ENCODE measurements at regions not wholly inside any gene's neighbourhood (a gene's known extent, or its start where the extent isn't known, plus 50 kb on each side); places are given as distances from the start of the nearest gene placed in this dataset.

DNA sequence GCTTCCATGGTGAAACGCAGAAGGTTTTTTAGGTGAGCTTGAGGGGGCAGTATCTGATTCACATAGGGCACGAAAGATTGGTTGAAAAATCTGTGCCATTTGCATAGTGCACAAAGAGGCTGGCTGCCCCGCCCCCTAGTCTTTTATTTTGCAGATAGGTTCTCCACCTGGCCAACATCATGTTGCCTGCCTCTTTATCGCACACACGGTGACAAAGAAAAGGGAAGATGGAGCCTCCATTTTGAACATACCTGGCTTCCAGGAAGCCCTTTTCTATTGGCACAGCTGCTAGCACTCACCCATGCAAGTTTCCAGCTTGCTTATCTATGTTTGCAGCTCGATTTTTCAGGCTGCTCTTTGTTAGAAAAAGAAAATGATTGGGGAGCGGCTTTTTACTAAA lies 316.2 kb upstream of the KLHL1 start:
- Histone ChIP-seq H3K79me2 (ENCODE audit: low read depth) (no peaks in the 10 kb centered on the region), H3K4me3 (no peak overlapping the region), H3K27me3 (ENCODE audit: insufficient read depth, low read depth) (no peaks in the 10 kb centered on the region), H3K36me3 (ENCODE audit: low read depth) (no peaks in the 10 kb centered on the region), H2AFZ (no peak overlapping the region), H3K4me1 (replicated peaks; ENCODE audit: insufficient read depth) (no peaks in the 10 kb centered on the region), H4K20me1 (ENCODE audit: insufficient read depth) (no peaks in the 10 kb centered on the region), H3F3A (ENCODE audit: insufficient read depth, low read depth) (no peaks in the 10 kb centered on the region), H3K9me2 (ENCODE audit: insufficient read depth) (no peaks in the 10 kb centered on the region; the same call in 1 of the 2 replicates), H3K4me2 (no peak overlapping the region), H3K9me3 (ENCODE audit: insufficient read depth, low read depth) (no peaks in the 10 kb centered on the region), H3K27ac (no peak overlapping the region)
- DNase-seq, result no peak
- ChIA-PET CTCF (no interaction called here), POLR2A (ENCODE audit: unreplicated experiment) (interaction anchor here (0.7 kb wide), 1 partner anchor 221 kb away, joined by 5 read pairs; no protein-coding TSS in a partner anchor)
- intact Hi-C loops (cut with micrococcal nuclease; ENCODE audit: unreplicated experiment), result no loop called here
- BruUV-seq (replicated peaks), result no TSS peak
- no peak for TF ChIP-seq CTCF (conservative IDR thresholded peaks at IDR 0.05)
- TF ChIP-seq EZH2 (IDR thresholded peaks at IDR 0.05; ENCODE audit: low read depth), result no peak

DNA sequence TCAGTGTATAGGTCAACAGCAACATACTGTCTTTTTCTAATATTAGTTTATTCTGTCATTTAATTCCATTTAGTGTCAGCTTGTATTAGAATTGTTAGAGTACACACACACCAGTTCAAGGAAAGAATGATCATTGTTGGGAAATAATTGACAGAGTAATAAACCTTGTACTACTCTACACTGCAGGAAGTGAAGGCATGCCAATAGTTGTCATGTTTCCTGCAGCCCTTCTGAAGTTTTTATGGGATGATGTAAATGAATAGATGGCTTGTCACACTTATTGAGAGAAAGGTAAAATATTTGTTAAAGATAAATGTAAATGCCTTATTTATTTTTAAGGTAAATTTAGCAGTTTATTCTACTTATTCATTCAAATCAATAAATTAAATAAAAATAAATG lies 306.9 kb upstream of the KLHL1 start:
- no peaks in the 10 kb centered on the region for H3K4me1 ChIP-seq (replicated peaks; ENCODE audit: insufficient read depth)
- H4K20me1 ChIP-seq (ENCODE audit: insufficient read depth), result no peaks in the 10 kb centered on the region
- H3K79me2 ChIP-seq (ENCODE audit: low read depth), result no peaks in the 10 kb centered on the region
- H3F3A ChIP-seq (ENCODE audit: insufficient read depth, low read depth), result no peaks in the 10 kb centered on the region
- intact Hi-C loops (cut with micrococcal nuclease; ENCODE audit: unreplicated experiment), result no loop called here
- ChIA-PET CTCF (no interaction called here), POLR2A (ENCODE audit: unreplicated experiment) (no interaction called here)
- no peak overlapping the region for H2AFZ ChIP-seq
- H3K9me3 ChIP-seq (ENCODE audit: insufficient read depth, low read depth), result no peaks in the 10 kb centered on the region
- no peaks in the 10 kb centered on the region for H3K27me3 ChIP-seq (ENCODE audit: insufficient read depth, low read depth)
- no peak for DNase-seq
- no peaks in the 10 kb centered on the region for H3K9me2 ChIP-seq (ENCODE audit: insufficient read depth)
- H3K27ac ChIP-seq, result no peak overlapping the region
- TF ChIP-seq CTCF (conservative IDR thresholded peaks at IDR 0.05) (no peak), EZH2 (IDR thresholded peaks at IDR 0.05; ENCODE audit: low read depth) (no peak)
- H3K4me3 ChIP-seq, result no peak overlapping the region
- H3K4me2 ChIP-seq, result no peak overlapping the region
- H3K36me3 ChIP-seq (ENCODE audit: low read depth), result no peaks in the 10 kb centered on the region
- no TSS peak for BruUV-seq (replicated peaks)

DNA sequence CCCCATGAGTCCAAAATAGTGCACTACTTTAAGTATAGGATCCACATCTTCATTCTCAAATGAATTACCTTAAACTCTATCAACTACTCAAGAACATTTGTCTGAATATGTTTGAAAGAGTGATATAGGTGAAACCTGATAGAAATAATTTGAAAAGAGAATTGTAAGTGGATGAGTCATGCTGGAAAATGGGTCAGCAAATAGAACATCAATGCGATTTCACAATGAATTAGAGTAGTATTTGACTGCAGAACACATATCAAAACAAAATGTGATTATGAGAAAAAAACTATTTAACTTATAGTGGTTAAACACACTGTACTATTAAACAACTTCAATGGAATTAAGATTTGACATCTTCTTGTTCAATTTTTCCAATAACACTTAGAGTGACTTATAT lies 300.6 kb upstream of the KLHL1 start:
- Histone ChIP-seq H3K27me3 (ENCODE audit: insufficient read depth, low read depth) (no peaks in the 10 kb centered on the region), H3K79me2 (ENCODE audit: low read depth) (no peaks in the 10 kb centered on the region), H3K36me3 (ENCODE audit: low read depth) (no peaks in the 10 kb centered on the region), H3K9me3 (ENCODE audit: insufficient read depth, low read depth) (no peaks in the 10 kb centered on the region), H3K9me2 (ENCODE audit: insufficient read depth) (no peaks in the 10 kb centered on the region), H3K4me3 (no peak overlapping the region), H3K4me2 (no peak overlapping the region), H3F3A (ENCODE audit: insufficient read depth, low read depth) (no peaks in the 10 kb centered on the region), H3K4me1 (replicated peaks; ENCODE audit: insufficient read depth) (no peaks in the 10 kb centered on the region), H2AFZ (no peak overlapping the region), H3K27ac (no peak overlapping the region), H4K20me1 (ENCODE audit: insufficient read depth) (no peaks in the 10 kb centered on the region)
- intact Hi-C loops (cut with micrococcal nuclease; ENCODE audit: unreplicated experiment), result no loop called here
- no peak for DNase-seq
- ChIA-PET POLR2A (ENCODE audit: unreplicated experiment) (no interaction called here), CTCF (no interaction called here)
- TF ChIP-seq EZH2 (IDR thresholded peaks at IDR 0.05; ENCODE audit: low read depth) (no peak), CTCF (conservative IDR thresholded peaks at IDR 0.05) (no peak)
- BruUV-seq (replicated peaks), result no TSS peak

Data from PC-9 (cell line).